GM18861 (cell line): ENCODE measurements at regions not wholly inside any gene's neighbourhood (a gene's known extent, or its start where the extent isn't known, plus 50 kb on each side); places are given as distances from the start of the nearest gene placed in this dataset.
"Not testable (repeated sequence)": the region's sequence is repeated elsewhere in the genome, so short reads cannot be mapped to it uniquely, and the experiment has no call there.

Source experiments
- ATAC-seq: cut with Tn5 transposase; IDR thresholded peaks from one replicate; pipeline ENCODE4 v1.9.1; 2021; ENCODE audit not compliant: unreplicated experiment

DNA sequence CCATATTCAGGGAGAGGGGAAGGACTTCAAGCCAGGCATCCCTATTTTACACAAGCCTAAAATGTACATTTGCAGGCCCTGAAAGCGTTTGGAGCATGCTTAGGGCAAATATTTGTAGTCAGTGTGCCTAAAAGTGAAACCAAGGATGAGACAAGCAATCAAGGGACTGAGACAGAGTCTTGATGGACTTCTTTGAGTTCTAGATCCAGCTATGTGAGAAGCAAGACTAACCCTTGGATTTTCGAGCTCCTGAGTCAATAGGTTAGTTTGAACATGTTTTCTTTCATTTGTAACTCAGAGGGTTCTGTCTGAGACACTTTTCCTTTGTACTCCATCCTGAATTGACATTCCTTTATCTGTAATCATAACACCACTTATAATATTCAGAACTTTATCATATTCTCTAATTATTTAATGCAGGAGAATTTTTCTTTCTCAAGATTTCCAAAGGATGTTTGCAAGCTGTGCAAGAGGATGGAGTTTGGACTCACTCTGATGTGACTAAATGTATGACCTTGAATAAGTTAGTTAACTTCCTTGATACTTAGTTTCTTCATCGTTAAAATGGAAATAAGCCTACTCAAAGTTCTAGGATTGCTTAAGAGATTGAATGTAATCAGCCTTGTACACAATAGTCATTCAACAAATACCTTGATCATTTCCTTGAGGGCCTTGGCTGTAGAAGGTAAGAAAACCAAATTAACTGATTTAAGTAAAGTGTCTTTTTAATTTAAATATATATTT, 1237.8 kb upstream of the ZEB2 start:
- ATAC-seq = no peak

GRCh38 chr2:145755019-145755837, 1235.3 kb upstream of the ZEB2 start:
- no peak for ATAC-seq

GRCh38 chr2:145753966-145754365, 1234.0 kb upstream of the ZEB2 start:
- no peak for ATAC-seq

GRCh38 chr2:145753041-145753608, 1233.2 kb upstream of the ZEB2 start:
- no peak for ATAC-seq

- ATAC-seq = peak; percentile 29
Measured at GRCh38 chr2:145752091-145752806, 1232.3 kb upstream of the ZEB2 start.

- ATAC-seq = peak; percentile 87
Measured at GRCh38 chr2:145751629-145752028, 1231.7 kb upstream of the ZEB2 start.

- ATAC-seq = no peak
Measured at GRCh38 chr2:145751155-145751554, 1231.2 kb upstream of the ZEB2 start.

DNA sequence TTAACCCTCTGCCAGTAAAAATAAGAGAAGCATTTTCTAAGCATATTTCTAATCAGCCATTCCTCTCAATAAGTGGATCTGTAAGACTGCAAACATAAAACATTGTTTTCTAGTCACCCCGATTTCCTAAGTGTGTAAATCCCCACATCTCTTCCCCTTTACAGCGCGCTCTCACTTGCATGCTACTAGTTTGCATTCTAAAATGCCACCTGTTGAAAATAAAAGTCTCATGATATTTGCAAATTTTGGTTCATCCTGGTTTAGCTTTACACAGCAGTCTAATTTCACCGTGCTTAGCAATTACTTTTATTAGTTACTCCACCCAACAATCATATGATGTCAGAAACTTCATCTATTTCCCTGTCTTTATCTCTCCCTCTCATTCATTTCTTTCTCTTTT, 1230.7 kb upstream of the ZEB2 start:
- no peak for ATAC-seq

DNA sequence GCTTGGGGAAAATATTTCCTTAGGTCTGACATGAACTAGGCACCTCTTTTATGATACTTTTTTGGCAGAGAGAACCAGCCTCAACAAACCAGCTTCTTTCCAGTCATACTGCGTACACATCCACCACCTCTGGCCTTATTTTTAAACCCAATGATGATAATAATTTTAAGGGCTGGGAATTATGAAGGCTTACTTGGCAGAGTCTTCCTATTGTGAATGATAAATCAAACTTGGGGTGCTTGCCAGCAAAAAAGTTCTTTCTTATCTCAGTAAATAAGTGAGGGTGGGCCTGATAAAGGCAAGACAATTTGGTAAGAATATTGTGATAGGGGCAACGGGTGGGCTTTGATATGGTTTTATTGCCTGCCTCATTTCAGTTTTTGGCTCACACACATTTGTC, 1230.2 kb upstream of the ZEB2 start:
- no peak for ATAC-seq

GRCh38 chr2:145749556-145749955, 1229.6 kb upstream of the ZEB2 start:
- ATAC-seq = no peak

DNA sequence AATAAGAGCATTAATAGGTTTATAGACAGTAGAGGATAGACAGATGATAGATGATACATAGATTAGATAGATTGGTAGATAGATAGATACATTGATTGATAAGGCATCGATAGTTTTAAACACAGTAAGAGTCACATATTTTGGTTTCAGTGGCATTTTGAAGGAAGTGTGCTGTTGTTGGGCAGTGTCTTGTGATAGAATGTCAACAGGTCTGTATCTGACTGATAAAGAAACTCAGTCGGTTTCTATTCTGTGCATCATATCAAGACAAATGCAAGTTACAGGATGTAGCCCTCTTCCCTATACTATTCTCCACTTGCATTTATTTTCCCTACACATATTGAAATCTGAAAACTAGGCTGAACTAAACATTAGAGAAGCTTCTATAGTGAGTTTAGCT, 1229.0 kb upstream of the ZEB2 start:
- peak; percentile 47 for ATAC-seq

- ATAC-seq = no peak
Measured at GRCh38 chr2:145747715-145748114, 1227.8 kb upstream of the ZEB2 start.

GRCh38 chr2:145745387-145745721, 1225.4 kb upstream of the ZEB2 start:
- ATAC-seq = not testable (repeated sequence)

- peak; percentile 72 for ATAC-seq
Measured at GRCh38 chr2:145744541-145745386, 1224.8 kb upstream of the ZEB2 start.

DNA sequence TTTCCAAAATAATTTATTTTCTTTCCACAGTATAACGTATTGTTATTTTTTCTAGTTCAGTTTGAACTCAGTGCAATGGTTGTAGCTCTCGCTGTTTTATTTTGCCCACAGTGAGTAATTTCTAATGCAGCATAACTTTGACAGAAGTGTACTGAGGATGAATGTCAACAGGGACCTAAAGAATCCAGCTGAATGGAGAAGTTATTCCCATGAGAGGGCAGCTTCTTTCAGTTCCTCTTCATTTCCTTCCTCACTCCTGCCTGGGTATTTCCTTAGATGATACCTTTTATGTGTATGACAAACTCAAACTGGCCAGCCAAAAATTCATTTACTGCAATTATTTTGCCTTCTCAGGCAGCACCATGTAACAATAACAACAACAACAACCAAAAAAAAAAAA, 1223.1 kb upstream of the ZEB2 start:
- ATAC-seq = no peak

- ATAC-seq = no peak
Measured at GRCh38 chr2:145741636-145742035, 1221.7 kb upstream of the ZEB2 start.

DNA sequence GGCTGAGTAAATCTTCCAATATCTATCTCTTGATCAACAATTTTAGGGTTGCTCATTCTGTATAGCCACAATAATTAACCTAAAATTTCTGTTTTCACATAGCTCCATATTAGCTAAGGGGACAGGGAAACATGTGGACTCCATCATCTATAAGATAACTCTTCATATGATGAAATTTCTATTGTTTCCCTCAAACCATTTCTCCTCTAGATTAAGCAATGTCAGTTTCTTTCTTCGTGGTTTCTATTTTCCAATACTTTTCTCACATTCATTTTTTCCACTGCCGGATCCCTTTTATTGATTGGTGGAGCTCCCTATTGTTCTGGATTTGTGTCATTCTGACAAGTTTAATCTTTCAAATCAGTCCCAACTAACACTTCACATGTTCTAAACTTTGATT, 1221.3 kb upstream of the ZEB2 start:
- ATAC-seq = no peak

DNA sequence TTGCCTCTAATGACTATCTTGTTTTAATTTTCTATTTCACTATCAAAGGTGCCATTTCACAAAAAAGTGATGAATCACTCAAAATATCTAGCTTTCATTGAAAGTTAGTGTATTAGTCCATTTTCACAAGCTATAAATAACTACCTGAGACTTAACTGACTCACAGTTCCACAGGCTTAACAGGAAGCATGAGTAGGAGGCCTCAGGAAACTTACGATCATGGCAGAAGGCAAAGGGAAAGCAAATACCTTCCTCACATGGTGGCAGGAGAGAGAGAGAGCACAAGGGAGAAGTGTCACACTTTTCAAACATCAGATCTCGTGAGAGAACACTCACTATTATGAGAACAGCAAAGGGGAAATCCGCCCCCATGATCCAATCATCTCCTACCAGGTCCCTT, 1220.4 kb upstream of the ZEB2 start:
- ATAC-seq = no peak

DNA sequence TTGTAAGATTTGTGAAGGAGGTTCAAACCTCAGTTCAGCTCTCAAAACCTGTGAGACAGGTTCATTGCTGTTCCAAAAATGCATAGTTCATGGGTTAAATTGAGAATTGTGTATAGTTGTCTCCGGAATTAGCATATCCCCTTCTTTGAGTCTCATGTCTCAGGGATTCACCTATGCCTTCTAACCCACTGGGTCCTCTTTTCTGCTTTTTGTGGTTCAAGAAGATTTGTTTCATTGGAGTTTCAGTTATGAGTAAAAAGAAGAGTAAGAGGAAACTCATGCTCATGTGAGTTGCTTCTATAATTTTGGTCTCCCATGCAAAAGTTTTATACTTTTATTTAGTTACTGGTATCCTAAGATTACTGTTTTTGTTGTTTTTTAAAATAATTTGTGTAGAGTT, 1219.8 kb upstream of the ZEB2 start:
- ATAC-seq = peak; percentile 57

DNA sequence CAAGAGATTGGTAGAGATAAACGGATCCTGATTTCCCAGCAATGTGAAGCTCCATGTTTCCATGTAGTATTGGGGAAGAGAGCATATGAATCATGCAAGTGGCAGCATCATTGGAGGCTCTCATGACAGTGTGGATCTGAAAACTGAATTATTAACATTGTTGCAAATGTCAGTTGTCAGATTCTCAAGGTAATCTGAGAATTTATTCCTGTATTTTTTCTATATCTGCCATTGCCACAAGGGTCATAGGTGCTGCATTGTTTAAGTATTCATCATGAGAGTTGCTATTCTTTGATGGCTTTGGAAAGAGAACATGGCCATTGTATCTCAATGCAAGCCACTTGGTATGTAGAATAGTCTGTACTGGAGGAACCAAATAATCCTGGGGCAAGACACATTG, 1217.0 kb upstream of the ZEB2 start:
- no peak for ATAC-seq

DNA sequence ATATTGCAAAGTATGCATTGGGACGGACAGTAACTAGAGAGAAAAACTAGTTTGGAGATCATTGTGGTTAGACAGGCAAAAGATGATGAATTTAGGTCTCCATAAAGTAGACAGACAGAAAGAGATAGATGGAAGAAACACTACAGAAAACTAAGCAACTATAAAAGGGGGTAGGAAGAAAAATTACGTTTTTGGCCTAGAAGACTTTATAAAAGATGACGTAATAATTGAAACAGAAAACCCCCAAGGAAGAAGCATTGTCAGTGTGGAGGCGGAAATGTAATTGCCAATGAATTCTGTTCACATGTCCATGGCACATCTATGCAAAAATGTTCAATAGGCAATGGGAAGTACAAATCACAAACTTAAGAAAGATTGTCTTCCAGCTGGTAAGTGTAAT, 1211.5 kb upstream of the ZEB2 start:
- ATAC-seq = no peak
